Astrocyte of the cerebellum (primary cell): ENCODE measurements at regions not wholly inside any gene's neighbourhood (a gene's known extent, or its start where the extent isn't known, plus 50 kb on each side); places are given as distances from the start of the nearest gene placed in this dataset.
A peak's percentile ranks its signal among the peaks of the same experiment; 100 is the strongest.

Experiments
- DNase-seq: peaks from one replicate; pipeline ENCODE4 v3.0.0-alpha.2; 2011; ENCODE audit warnings: low read depth
- H3K4me3 ChIP-seq: 2 replicates; pipeline ENCODE4 v1.5.1; 2011; ENCODE audit warnings: mild to moderate bottlenecking, low read depth, low read length, moderate library complexity
- CTCF ChIP-seq: IDR thresholded peaks from 2 replicates; pipeline ENCODE4 v1.5.1; 2012; ENCODE audit warnings: low read length, low read depth, moderate library complexity, mild to moderate bottlenecking; ENCODE audit errors: missing control alignments
- in situ Hi-C: cut with HindIII; loops from 2 replicates; pipeline ENCODE4 v1.10.0; 2017; ENCODE audit warnings: low sequenced_read_pairs

GRCh38 chr5:173816728-173817127, 71.4 kb upstream of the CPEB4 start:
- no peak for TF ChIP-seq CTCF

GRCh38 chr5:173817561-173817960, 70.6 kb upstream of the CPEB4 start:
- no peak for DNase-seq
- TF ChIP-seq CTCF = no peak
- H3K4me3 ChIP-seq = no peak overlapping the region
- in situ Hi-C loops = no loop called here

More at GRCh38 chr5:173816728-173817127, 71.4 kb upstream of the CPEB4 start:
- DNase-seq = no peak
- in situ Hi-C loops = no loop called here
- no peak overlapping the region for H3K4me3 ChIP-seq

- DNase-seq = no peak
- H3K4me3 ChIP-seq = no peak overlapping the region
- in situ Hi-C loops = no loop called here
- no peak for TF ChIP-seq CTCF
These were observed 68.6 kb upstream of the CPEB4 start for GRCh38 chr5:173819521-173819920.

- in situ Hi-C loops = loop anchor here (5.0 kb wide), 1 partner anchor 49 kb away; no protein-coding TSS in a partner anchor
- no peak for TF ChIP-seq CTCF
- no peak for DNase-seq
- no peak overlapping the region for H3K4me3 ChIP-seq
These were observed 64.9 kb upstream of the CPEB4 start for GRCh38 chr5:173823274-173823644.

- DNase-seq = peak; percentile 81
- no peak overlapping the region for H3K4me3 ChIP-seq
- no peak for TF ChIP-seq CTCF
- in situ Hi-C loops = loop anchor here (5.0 kb wide), 1 partner anchor 48 kb away; no protein-coding TSS in a partner anchor
These were observed 64.2 kb upstream of the CPEB4 start for GRCh38 chr5:173823721-173824567.

- no peak for DNase-seq
- TF ChIP-seq CTCF = no peak
- no peak overlapping the region for H3K4me3 ChIP-seq
- in situ Hi-C loops = no loop called here
These were observed 62.8 kb upstream of the CPEB4 start for GRCh38 chr5:173825215-173825865.
